Peyer's patch (tissue), 4 donors: ENCODE measurements at regions not wholly inside any gene's neighbourhood (a gene's known extent, or its start where the extent isn't known, plus 50 kb on each side); places are given as distances from the start of the nearest gene placed in this dataset.

Experiments used
- CTCF ChIP-seq, 6 experiments: fragments of 450-650 bp in 4 of 6; fragments of 200-600 bp in 2 of 6; sonication (generic) in 1 of 6; IDR thresholded peaks; one replicate each; pipeline ENCODE4 v1.5.1; 2017 to 2019; ENCODE audit warnings: antibody characterized with exemption in 6 of 6, mild to moderate bottlenecking in 3 of 6, moderate library complexity in 1 of 6
- POLR2A ChIP-seq, 2 donors: fragments of 450-650 bp; IDR thresholded peaks; one replicate each; pipeline ENCODE4 v1.5.1; 2017; ENCODE audit warnings: antibody characterized with exemption in 2 of 2, mild to moderate bottlenecking in 2 of 2, moderate library complexity in 2 of 2

GRCh38 chr6:125558241-125558843 is 191.1 kb upstream of the HEY2 start:
- TF ChIP-seq CTCF (IDR thresholded peaks at IDR 0.05) (no peak), POLR2A (IDR thresholded peaks at IDR 0.05) (no peak)
